GM21423 (cell line): ENCODE measurements at regions not wholly inside any gene's neighbourhood (a gene's known extent, or its start where the extent isn't known, plus 50 kb on each side); places are given as distances from the start of the nearest gene placed in this dataset.
A peak's percentile ranks its signal among the peaks of the same experiment; 100 is the strongest.
"Not testable (repeated sequence)": the region's sequence is repeated elsewhere in the genome, so short reads cannot be mapped to it uniquely, and the experiment has no call there.

Experiments
- ATAC-seq: cut with Tn5 transposase; IDR thresholded peaks from one replicate; pipeline ENCODE4 v1.9.1; 2021; ENCODE audit warnings: mild to moderate bottlenecking, moderate library complexity; ENCODE audit not compliant: unreplicated experiment

DNA sequence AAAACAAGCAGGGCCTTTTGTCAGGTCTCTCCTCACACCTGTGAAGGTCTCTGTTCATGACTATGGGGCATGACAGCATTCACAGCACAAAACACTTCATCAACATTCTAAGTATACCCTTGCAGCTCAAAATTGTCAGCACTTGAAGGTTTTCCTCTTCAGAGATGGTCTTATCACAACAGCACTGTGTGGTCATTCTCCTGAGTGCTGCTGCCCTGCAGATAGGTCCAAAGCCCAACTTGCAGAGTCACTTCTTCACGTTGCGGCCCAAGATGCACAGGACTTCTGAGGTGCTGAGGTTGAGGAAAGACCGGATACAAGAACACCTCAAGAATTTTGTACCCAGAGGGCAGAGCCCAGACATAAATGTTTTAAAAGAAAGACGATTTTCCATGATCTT, 574.5 kb downstream of the UQCRFS1 start:
- ATAC-seq, result no peak

DNA sequence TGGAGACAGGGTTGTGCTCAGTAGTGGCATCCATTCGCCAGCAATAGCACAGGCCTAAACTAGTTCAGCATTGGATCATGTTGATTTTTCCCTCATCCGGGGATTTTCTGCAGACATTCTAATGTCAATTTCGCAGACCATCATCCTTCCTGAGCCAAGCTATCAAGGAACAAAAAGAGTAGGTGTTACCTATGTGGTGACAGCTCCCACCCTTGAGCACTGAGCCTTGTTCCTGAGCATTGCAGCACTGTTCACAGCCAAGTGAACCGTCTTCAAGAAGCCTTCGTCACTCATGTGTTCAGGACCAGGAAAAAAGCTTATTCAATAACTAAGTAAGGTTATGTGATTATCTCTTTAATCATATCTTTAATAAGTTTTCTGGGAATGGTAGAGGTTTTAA, 576.2 kb downstream of the UQCRFS1 start:
- ATAC-seq, result no peak

DNA sequence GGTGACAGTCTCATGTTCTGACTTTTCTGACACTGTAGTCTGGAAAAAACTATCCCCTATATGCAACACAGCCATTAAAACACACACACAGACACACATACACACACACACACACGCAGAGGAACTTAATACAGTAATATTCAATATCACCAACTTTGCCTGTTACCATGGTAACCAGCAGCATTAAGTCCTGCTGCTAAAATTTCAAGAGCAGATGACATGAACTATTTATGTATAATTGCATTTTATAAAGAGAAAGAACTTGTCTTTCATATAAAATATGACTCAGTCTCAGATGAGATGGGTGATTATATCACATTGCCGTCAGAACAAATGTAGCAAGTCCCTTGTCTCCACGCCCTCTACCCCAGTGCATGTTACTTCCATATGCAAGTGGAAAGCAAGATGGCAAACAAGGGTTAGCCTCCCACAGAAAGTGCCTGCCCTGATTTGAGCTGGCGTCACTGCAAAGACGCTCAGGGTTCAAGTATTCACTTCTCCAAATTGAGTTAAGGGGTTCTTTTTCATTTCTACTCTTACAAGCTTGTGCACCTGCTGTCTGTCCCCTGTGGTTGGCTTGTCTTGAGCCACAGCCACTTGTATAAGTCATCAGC, 576.8 kb downstream of the UQCRFS1 start:
- ATAC-seq, result no peak

DNA sequence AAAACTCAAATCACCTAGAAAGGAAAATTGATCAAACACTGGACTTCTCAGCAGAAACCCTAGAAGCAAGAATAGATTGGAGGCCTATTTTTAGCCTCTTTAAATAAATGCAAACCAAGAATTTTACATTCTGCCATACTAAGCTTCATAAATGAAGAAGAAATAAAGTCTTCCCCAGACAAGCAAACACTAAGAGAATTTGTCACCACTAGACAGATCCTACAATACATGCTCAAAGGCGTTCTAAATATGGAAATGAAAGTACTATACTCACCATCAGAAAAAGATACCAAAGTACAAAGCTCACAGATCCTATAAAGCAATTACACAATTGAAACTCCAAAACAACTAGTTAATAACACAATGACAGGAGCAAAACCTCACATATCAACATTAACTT, 578.1 kb downstream of the UQCRFS1 start:
- ATAC-seq, result no peak

DNA sequence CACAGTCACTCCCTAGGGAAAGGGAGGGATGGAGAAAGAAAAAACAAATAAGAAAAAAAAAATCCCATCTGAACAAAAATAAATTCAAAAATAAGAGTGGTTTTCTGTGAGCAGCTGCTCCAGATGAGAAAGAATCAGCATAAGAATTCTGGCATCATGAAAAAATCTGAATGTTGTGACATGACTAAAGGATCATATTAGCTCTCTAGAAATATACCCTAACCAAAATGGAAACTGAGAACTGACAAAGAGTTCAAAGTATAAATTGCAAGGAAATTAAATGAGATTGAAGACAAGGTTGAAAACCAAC, 579.0 kb downstream of the UQCRFS1 start:
- no peak for ATAC-seq

DNA sequence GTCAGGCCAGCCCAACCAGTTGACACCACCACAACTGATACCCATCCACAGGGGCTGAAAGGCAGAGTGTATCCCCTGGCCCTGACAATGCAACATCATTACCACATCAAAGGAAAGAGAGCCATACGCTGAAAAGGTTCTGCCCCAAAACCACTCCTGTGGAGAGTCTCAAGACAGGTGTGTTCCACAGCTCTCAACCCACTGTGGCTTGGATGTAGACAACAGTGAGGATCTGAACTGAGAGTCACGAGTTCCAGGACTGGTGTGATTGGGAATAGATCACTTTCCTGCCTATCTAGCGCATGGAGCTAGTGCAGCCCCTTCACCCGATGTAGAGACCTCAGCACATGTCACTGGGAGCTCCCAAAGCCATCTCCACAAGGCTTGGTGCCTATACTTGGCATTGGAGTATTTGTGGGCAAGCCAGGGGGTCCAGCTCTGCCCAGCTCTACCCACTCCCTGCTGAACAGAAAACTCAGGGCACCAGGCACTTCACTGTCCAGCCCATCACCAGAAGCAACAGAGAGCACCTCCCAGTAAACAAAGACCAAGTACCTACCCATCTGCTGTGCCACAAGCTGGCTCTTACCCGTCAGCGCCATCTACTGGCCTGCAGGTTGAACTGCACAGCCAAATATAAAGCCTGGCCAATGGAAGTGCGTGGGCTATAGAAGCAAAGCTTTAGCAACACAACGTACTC, 579.5 kb downstream of the UQCRFS1 start:
- ATAC-seq, result no peak

DNA sequence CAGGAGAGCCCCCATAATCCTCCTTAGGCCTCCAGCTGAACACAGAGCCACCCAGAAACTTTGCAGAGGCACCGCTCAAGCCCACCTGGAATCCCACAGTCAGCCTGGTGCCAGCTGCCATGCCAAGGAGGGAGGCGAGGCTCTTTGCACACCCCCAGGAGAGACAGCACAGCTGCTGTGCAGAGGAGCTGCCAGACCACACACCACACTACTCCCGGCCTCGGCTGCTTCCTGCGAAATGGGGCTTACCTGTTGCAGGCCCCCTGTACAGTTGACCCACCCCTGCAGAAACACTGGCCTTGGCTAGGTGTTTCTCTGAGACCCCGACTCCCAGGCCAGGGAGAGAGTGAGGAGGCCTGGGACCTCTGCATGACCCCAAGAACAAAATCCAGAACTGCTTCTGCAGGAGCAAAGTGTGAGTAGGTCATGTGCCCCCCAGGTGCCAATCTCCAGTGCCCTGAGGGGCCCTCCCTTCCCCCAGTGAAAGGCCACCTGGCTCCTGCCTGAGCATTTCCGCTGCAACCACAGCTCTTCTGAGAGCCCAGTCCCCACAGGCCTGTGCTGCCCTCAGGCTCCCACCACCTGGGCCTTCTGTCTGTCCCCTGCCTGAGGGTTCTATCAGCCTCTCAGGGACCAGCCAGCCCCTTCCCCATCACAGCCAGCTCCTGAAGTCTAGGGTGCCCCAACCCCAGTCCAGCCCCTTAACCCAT, 580.4 kb downstream of the UQCRFS1 start:
- ATAC-seq, result peak; percentile 62

DNA sequence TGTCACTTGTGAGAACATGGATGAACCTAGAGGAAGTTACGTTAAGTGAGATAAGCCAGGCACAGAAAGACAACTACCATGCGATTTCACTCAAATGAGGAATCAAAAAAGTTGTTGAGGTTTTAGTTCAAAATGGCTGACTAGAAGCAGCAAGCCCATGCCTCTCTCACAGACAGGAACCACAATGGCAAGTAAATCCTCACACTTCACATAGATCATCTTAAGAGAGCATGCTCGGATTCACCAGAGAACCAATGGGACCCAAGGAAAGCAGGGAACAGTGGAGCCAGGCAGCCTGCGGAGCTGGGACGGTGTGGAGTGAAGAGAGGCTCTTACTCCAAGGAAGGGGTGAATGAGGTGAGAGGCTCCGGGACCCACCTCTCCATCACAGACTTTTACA, 581.0 kb downstream of the UQCRFS1 start:
- no peak for ATAC-seq

DNA sequence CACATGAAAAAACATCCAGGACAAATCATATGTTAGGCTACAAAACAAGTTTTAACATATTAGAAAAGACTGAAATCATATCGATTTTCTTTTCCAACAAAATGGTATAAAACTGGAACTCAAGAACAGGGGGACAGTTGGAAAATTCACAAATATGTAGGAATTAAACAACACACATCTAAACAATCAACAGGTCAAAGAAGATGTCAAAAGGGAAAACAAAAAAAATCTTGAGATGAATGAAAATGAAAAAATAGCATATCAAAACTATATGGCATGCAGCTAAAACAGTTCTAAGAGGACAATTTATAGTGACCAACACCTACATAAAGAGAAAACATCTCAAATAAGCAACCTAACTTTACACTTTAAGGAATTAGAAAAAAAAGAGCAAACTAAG, 585.3 kb downstream of the UQCRFS1 start:
- no peak for ATAC-seq

DNA sequence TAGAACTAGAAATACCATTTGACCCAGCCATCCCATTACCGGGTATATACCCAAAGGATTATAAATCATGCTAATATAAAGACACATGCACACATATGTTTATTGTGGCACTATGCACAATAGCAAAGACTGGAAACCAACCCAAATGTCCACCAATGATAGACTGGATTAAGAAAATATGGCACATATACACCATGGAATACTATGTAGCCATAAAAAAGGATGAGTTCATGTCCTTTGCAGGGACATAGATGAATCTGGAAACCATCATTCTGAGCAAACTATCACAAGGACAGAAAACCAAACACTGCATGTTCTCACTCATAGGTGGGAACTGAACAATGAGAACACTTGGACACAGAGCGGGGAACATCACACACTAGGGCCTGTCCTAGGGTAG, 586.5 kb downstream of the UQCRFS1 start:
- not testable (repeated sequence) for ATAC-seq

DNA sequence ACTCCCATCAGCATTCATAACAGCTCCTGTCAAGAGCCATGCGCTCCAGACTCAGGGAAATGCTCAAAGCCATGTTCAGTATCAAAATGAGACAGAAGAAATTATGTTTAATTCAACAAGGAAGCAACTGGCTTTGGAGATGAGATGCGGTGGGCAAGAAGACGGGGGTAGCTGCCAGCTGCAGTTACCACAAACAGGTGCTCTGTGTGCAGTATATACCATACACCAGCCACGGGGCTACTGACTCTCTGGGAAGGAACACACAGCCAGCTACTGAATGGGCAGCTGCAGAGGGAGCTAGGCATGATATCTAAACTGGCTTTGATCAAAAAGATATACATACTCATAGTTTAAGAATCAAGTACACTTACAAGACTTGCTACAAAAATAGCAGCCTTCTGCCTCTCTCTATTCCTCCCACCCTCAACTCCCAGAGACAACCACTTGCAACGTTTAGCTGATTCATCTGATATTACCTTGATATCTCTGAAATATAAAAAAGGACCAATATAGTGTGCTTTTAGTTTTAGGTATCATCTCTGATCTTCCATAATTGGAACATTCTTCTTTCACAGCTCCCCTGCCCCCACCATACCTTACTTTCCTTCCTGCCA, 593.0 kb downstream of the UQCRFS1 start:
- no peak for ATAC-seq

DNA sequence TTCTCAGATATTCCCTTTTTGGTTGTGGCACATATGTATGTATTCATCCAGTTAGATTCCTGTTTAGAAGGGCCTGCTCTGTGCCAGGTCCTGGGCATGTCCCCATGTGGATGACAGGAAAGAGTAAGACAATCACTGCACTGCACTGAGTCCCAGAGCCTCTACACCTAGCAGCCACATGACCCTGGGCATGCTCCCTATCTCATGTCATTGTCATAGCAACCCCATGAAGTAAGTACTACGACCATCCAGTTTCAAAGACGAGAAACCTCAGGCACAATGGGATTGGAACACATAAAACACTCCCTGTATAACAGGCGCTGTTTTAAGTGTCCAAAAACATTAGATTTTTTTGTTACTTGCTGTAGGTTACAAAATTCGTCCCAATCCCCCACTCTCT, 594.4 kb downstream of the UQCRFS1 start:
- ATAC-seq, result no peak

DNA sequence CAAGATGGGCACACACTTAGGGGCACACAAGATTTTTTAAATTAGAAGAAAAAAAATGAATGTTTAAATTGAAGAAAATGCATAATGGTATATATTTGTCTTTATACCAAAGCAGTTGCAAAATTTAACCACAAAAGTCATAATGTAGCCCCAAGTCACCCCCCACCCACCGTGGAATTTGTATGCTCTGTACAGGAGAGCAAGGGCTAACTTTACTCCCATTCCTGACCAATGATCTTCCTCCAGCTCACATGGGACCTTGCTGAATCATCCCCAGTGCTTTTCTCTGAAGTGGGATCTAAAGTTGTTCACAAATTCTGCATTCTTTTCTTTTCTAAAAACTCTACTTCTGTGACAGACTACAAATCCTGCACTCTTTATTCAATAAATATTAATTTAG, 597.0 kb downstream of the UQCRFS1 start:
- no peak for ATAC-seq

DNA sequence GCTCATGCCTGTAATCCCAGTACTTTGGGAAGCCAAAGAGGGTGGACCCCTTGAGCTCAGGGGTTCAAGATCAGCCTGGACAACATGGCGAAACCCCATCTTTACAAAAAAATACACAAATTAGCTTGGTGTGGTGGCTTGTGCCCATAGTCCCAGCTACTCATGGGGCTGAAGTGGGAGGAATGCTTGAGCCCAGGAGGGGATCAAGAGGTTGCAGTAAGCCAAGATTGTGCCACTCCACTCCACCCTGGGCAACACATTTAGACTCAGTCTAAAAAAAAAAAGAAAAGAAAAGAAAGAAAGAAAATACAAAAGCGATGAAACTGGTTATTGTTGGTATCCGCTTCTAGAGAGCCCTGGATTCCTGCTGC, 597.4 kb downstream of the UQCRFS1 start:
- no peak for ATAC-seq

DNA sequence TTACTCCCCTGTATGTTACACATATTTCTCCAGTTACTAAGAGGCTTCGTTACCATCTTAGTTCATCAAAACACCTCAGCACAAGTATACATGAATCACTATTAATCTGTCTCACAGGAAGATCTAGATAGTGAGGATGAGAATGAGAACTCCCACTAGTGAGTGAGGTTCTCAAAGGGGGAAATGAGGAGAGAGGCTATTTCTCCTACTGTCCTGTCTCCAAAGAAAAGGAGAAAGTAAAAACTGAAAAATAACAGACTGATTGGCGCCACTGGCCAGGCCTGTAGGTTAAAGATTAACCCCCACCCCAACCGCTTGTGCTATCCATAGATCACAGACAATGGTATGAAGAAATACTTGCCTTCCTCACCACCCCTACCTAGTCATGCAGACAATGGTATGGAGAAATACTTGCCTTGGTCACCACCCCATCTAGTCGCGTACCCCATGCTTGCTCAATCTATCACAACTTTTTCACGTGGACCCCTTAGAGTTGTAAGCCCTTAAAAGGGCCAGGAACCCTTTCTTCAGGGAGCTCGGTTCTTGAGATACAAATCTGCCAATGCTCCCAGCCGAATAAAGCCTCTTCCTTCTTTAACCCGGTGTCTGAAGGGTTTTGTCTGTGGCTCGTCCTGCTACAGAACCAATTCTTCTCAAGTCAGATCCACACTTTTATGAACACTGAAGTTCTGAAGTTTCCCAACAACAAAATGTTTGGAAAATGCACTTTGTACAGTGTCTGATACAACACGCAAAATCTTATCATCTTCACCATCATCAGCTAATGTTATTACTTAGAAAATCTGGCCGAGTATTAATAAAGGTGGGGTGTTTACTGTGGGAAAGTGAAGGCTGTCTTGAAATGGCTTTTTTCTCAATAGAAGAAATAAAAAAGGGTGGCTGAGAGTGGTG, 598.1 kb downstream of the UQCRFS1 start:
- ATAC-seq, result no peak

DNA sequence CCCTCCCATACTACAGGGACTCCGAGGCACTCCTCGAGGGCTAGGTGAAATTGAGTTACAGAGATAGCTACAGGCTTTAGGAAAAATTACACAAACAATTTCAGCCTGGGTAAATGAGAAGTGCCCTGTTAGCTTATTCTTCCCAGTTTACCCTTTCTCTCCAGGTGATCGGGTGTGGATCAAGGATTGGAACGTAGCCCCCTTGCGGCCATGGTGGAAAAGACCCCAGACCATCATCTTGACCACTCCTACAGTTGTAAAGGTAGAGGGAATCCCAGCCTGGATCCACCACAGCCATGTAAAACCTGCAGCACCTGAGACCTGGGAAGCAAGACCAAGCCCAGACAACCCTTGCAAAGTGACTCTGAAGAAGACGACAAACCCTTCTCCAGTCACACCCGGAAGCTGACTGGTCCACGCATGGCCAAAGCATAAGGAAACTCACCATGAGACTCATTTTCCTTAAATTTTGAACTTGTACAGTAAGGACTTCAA, 600.6 kb downstream of the UQCRFS1 start:
- no peak for ATAC-seq

DNA sequence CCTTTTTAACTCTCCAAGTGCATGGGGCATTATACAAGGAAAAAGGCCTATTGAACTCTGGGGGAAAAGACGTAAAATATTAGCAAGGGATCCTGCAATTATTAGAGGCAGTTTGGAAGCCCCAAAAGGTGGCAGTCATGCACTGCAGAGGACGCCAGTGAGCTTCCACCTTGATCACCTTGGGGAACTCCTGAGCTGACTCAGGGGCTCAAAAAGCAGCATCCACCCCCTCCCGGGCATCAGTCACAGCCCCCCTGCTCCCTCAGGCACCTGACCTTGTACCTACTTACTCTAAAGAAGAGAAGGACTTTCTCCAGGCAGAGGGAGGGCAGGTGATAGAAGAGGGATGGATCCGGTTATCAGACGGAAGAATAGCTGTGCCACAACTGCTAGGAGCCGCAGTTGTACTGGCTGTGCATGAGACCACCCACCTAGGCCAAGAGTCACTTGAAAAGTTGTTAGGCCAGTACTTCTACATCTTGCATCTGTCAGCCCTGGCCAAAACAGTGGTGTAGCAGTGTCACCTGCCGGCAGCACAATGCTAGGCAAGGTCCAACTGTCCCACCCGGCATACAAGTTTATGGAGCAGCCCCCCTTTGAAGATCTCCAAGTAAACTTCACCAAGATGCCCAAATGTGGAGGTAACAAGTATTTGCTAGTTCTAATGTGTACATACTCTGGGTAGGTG, 601.6 kb downstream of the UQCRFS1 start:
- ATAC-seq, result not testable (repeated sequence)

DNA sequence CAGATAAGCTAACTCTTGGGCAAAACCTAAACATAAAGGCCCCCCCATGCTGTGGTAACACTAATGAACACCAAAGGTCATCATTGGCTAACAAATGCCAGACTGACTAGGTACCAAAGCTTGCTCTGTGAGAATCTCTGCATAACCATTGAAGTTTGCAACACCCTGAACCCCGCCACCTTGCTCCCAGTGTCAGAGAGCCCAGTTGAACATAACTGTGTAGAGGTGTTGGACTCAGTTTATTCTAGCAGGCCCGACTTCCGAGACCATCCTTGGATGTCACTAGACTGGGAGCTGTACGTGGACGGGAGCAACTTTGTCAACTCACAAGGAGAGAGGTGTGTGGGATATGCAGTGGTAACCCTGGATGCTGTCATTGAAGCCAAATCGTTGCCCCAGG, 602.2 kb downstream of the UQCRFS1 start:
- ATAC-seq, result no peak

DNA sequence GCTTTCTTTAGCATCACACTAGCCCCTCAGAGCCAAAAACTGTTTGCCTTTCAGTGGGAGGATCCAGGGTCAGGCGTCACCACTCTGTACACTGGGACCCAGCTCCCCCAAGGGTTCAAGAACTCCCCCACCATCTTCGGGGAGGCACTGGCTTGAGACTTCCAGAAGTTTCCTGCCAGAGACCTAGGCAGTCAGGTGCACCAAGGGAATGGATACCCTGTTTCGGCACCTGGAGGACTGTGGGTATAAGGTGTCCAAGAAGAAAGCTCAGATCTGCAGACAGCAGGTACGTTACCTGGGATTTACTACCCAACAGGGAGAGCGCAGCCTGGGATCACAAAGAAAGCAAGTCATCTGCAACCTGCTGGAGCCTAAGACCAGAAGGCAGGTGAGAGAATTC, 603.0 kb downstream of the UQCRFS1 start:
- ATAC-seq, result no peak

DNA sequence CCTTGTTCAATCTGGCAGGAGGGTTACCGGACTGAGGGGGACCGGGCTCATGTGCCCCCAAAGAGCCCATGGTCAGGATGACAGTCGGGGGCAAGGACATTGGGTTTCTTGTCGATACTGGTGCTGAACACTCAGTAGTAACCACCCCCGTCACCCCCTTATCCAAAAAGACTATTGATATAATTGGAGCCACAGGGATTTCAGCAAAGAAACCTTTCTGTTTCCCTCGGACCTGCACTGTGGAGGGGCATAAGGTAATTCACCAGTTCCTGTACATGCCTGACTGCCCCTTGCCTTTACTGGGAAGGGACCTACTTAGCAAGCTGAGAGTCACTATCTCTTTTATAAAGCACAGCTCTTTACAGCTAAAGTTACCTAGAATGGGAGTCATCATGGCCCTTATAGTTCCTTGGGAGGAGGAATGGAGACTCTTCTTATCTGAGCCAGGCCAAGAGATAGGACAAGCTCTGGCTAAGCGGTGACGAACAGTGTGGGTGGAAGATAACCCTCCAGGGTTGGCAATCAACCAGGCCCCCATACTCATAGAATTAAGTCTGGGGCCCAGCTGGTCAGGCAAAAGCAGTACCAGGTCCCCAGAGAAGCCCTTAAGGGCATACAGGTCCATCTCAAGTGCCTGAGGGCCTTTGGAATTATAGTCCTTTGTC, 603.7 kb downstream of the UQCRFS1 start:
- ATAC-seq, result no peak
